ENCODE measurements at regions not wholly inside any gene's neighbourhood (a gene's known extent, or its start where the extent isn't known, plus 50 kb on each side); places are given as distances from the start of the nearest gene placed in this dataset.
"Not testable (repeated sequence)": the region's sequence is repeated elsewhere in the genome, so short reads cannot be mapped to it uniquely, and the experiment has no call there.

- TF ChIP-seq CTCF (conservative IDR thresholded peaks at IDR 0.05; ENCODE audit: low read depth in 2 of 2); POLR2AphosphoS5 (IDR thresholded peaks at IDR 0.05; ENCODE audit: low read depth); EZH2 (IDR thresholded peaks at IDR 0.05; ENCODE audit: low read depth, unreplicated experiment); CREB1 (CRISPR knock-in tag; IDR thresholded peaks at IDR 0.05; ENCODE audit: low read depth); EZH2phosphoT487 (IDR thresholded peaks at IDR 0.05; ENCODE audit: unreplicated experiment); ZNF331 (CRISPR knock-in tag; IDR thresholded peaks at IDR 0.05; ENCODE audit: low read depth): not testable (repeated sequence)
- TF ChIP-seq, protein P1, sequence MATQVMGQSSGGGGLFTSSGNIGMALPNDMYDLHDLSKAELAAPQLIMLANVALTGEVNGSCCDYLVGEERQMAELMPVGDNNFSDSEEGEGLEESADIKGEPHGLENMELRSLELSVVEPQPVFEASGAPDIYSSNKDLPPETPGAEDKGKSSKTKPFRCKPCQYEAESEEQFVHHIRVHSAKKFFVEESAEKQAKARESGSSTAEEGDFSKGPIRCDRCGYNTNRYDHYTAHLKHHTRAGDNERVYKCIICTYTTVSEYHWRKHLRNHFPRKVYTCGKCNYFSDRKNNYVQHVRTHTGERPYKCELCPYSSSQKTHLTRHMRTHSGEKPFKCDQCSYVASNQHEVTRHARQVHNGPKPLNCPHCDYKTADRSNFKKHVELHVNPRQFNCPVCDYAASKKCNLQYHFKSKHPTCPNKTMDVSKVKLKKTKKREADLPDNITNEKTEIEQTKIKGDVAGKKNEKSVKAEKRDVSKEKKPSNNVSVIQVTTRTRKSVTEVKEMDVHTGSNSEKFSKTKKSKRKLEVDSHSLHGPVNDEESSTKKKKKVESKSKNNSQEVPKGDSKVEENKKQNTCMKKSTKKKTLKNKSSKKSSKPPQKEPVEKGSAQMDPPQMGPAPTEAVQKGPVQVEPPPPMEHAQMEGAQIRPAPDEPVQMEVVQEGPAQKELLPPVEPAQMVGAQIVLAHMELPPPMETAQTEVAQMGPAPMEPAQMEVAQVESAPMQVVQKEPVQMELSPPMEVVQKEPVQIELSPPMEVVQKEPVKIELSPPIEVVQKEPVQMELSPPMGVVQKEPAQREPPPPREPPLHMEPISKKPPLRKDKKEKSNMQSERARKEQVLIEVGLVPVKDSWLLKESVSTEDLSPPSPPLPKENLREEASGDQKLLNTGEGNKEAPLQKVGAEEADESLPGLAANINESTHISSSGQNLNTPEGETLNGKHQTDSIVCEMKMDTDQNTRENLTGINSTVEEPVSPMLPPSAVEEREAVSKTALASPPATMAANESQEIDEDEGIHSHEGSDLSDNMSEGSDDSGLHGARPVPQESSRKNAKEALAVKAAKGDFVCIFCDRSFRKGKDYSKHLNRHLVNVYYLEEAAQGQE (IDR thresholded peaks at IDR 0.05; ENCODE audit: unreplicated experiment) = not testable (repeated sequence)
- TF ChIP-seq, protein P2, sequence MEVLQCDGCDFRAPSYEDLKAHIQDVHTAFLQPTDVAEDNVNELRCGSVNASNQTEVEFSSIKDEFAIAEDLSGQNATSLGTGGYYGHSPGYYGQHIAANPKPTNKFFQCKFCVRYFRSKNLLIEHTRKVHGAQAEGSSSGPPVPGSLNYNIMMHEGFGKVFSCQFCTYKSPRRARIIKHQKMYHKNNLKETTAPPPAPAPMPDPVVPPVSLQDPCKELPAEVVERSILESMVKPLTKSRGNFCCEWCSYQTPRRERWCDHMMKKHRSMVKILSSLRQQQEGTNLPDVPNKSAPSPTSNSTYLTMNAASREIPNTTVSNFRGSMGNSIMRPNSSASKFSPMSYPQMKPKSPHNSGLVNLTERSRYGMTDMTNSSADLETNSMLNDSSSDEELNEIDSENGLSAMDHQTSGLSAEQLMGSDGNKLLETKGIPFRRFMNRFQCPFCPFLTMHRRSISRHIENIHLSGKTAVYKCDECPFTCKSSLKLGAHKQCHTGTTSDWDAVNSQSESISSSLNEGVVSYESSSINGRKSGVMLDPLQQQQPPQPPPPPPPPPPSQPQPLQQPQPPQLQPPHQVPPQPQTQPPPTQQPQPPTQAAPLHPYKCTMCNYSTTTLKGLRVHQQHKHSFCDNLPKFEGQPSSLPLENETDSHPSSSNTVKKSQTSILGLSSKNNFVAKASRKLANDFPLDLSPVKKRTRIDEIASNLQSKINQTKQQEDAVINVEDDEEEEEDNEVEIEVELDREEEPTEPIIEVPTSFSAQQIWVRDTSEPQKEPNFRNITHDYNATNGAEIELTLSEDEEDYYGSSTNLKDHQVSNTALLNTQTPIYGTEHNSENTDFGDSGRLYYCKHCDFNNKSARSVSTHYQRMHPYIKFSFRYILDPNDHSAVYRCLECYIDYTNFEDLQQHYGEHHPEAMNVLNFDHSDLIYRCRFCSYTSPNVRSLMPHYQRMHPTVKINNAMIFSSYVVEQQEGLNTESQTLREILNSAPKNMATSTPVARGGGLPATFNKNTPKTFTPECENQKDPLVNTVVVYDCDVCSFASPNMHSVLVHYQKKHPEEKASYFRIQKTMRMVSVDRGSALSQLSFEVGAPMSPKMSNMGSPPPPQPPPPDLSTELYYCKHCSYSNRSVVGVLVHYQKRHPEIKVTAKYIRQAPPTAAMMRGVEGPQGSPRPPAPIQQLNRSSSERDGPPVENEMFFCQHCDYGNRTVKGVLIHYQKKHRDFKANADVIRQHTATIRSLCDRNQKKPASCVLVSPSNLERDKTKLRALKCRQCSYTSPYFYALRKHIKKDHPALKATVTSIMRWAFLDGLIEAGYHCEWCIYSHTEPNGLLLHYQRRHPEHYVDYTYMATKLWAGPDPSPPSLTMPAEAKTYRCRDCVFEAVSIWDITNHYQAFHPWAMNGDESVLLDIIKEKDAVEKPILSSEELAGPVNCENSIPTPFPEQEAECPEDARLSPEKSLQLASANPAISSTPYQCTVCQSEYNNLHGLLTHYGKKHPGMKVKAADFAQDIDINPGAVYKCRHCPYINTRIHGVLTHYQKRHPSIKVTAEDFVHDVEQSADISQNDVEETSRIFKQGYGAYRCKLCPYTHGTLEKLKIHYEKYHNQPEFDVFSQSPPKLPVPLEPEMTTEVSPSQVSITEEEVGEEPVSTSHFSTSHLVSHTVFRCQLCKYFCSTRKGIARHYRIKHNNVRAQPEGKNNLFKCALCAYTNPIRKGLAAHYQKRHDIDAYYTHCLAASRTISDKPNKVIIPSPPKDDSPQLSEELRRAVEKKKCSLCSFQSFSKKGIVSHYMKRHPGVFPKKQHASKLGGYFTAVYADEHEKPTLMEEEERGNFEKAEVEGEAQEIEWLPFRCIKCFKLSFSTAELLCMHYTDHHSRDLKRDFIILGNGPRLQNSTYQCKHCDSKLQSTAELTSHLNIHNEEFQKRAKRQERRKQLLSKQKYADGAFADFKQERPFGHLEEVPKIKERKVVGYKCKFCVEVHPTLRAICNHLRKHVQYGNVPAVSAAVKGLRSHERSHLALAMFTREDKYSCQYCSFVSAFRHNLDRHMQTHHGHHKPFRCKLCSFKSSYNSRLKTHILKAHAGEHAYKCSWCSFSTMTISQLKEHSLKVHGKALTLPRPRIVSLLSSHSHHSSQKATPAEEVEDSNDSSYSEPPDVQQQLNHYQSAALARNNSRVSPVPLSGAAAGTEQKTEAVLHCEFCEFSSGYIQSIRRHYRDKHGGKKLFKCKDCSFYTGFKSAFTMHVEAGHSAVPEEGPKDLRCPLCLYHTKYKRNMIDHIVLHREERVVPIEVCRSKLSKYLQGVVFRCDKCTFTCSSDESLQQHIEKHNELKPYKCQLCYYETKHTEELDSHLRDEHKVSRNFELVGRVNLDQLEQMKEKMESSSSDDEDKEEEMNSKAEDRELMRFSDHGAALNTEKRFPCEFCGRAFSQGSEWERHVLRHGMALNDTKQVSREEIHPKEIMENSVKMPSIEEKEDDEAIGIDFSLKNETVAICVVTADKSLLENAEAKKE (CRISPR knock-in tag; IDR thresholded peaks at IDR 0.05) = not testable (repeated sequence)
Measured at GRCh38 chr13:18284040-18284439, 897.6 kb downstream of the TUBA3C start.
